ENCODE measurements at regions not wholly inside any gene's neighbourhood (a gene's known extent, or its start where the extent isn't known, plus 50 kb on each side); places are given as distances from the start of the nearest gene placed in this dataset.

- TF ChIP-seq CTCF (IDR thresholded peaks at IDR 0.05), result no peak
- TF ChIP-seq ZFX (IDR thresholded peaks at IDR 0.05; ENCODE audit: borderline replicate concordance), result no peak
Measured at GRCh38 chr6:121940728-121941127, 458.7 kb upstream of the HSF2 start.
